GM12878 (cell line): ENCODE measurements at regions not wholly inside any gene's neighbourhood (a gene's known extent, or its start where the extent isn't known, plus 50 kb on each side); places are given as distances from the start of the nearest gene placed in this dataset.
"Not testable (repeated sequence)": the region's sequence is repeated elsewhere in the genome, so short reads cannot be mapped to it uniquely, and the experiment has no call there.

Source experiments
- BCL3 ChIP-seq: IDR thresholded peaks from 2 replicates; pipeline ENCODE4 v1.6.1; 2011; ENCODE audit warnings: borderline replicate concordance, low read depth, mild to moderate bottlenecking, moderate library complexity, low read length; ENCODE audit not compliant: insufficient read depth, poor library complexity, severe bottlenecking
- CHD4 ChIP-seq: fragments of 200-600 bp; sonication (generic); IDR thresholded peaks from 2 replicates; pipeline ENCODE4 v1.6.1; 2016; ENCODE audit warnings: mild to moderate bottlenecking
- CTCF ChIP-seq, 3 experiments: IDR thresholded peaks in 2 of 3; conservative IDR thresholded peaks in 1 of 3; 2 replicates each; pipeline ENCODE4 v1.5.1; 2011; ENCODE audit warnings: low read depth in 3 of 3, low read length in 3 of 3, mild to moderate bottlenecking in 3 of 3, control low read depth in 2 of 3, moderate library complexity in 2 of 3, inconsistent platforms in 1 of 3, mixed read lengths in 1 of 3; ENCODE audit not compliant: control insufficient read depth in 2 of 3, insufficient read depth in 1 of 3; ENCODE audit errors: extremely low read depth in 1 of 3
- ETV6 ChIP-seq, 2 experiments: fragments of 450-650 bp in 1 of 2; IDR thresholded peaks in 1 of 2; conservative IDR thresholded peaks in 1 of 2; 2 replicates each; pipeline ENCODE4 v1.6.1; 2014; ENCODE audit warnings: antibody characterized with exemption in 1 of 2, borderline replicate concordance in 1 of 2, low read depth in 1 of 2, mild to moderate bottlenecking in 1 of 2, moderate library complexity in 1 of 2
- HDAC6 ChIP-seq: fragments of 200-600 bp; sonication (generic); IDR thresholded peaks from one replicate; pipeline ENCODE4 v1.8.0; 2017; ENCODE audit warnings: antibody characterized with exemption; ENCODE audit not compliant: unreplicated experiment
- MAX ChIP-seq: IDR thresholded peaks from 2 replicates; pipeline ENCODE4 v1.6.1; 2012; ENCODE audit warnings: low read depth, low read length, improper control_type of control experiment
- MXI1 ChIP-seq: fragments of 150-350 bp; IDR thresholded peaks from 2 replicates; pipeline ENCODE4 v1.6.1; 2011; ENCODE audit warnings: low read depth, mild to moderate bottlenecking, inconsistent platforms, low read length, improper control_type of control experiment
- POLR2AphosphoS5 ChIP-seq: IDR thresholded peaks from 2 replicates; pipeline ENCODE4 v1.6.1; 2011; ENCODE audit warnings: mild to moderate bottlenecking, low read length, inconsistent platforms
- RBBP5 ChIP-seq: fragments of 200-600 bp; sonication (generic); conservative IDR thresholded peaks from 2 replicates; pipeline ENCODE4 v1.6.1; 2016
- SP1 ChIP-seq: IDR thresholded peaks from one replicate; pipeline ENCODE4 v1.6.1; 2011; ENCODE audit warnings: low read depth, low read length
- TAF1 ChIP-seq: IDR thresholded peaks from 2 replicates; pipeline ENCODE4 v1.6.1; 2011; ENCODE audit warnings: mild to moderate bottlenecking, low read depth, low read length, borderline replicate concordance
- ZBED1 ChIP-seq: IDR thresholded peaks from 2 replicates; pipeline ENCODE4 v1.6.1; 2016; ENCODE audit warnings: borderline replicate concordance

- TF ChIP-seq ETV6 (conservative IDR thresholded peaks at IDR 0.05 in 1 of 2, IDR thresholded peaks at IDR 0.05 in 1 of 2; ENCODE audit: borderline replicate concordance in 1 of 2, low read depth in 1 of 2); SP1; POLR2AphosphoS5; TAF1; MAX; RBBP5; MXI1; CTCF (IDR thresholded peaks at IDR 0.05 in 2 of 3, conservative IDR thresholded peaks at IDR 0.05 in 1 of 3; ENCODE audit: control insufficient read depth in 2 of 3, extremely low read depth in 1 of 3, insufficient read depth in 1 of 3, low read depth in 3 of 3, low read length in 3 of 3); CHD4; BCL3; HDAC6; ZBED1: not testable (repeated sequence)
Measured at GRCh38 chr5:10102235-10102634, 147.5 kb downstream of the ATPSCKMT start.
